GM12878 (cell line): ENCODE measurements at regions not wholly inside any gene's neighbourhood (a gene's known extent, or its start where the extent isn't known, plus 50 kb on each side); places are given as distances from the start of the nearest gene placed in this dataset.

Experiments
- ATAC-seq: fragments of 200-7000 bp; cut with Tn5 transposase; 3 replicates; pipeline ENCODE4 v1.9.1; 2020; ENCODE audit warnings: mild to moderate bottlenecking, moderate library complexity
- BruUV-seq: library from RNA; stranded (reverse); fragments of 400-500 nt; replicated peaks from 2 replicates; lab custom pipeline; 2021; lab: Mats Ljungman, UMichigan
- CTCF ChIA-PET: fragments of 300-600 bp; sonication (Branson Sonifier 250); formaldehyde crosslinking; extraction: SDS; loops from one replicate; lab custom pipeline; 2021; ENCODE audit warnings: inconsistent platforms; lab: Yijun Ruan, JAX
- POLR2A ChIA-PET: fragments of 350-600 bp; formaldehyde crosslinking; extraction: SDS; loops from one replicate; lab custom pipeline; 2021; ENCODE audit warnings: inconsistent platforms; lab: Charles Lee
- RAD21 ChIA-PET: fragments of 300-600 bp; sonication (Branson Sonifier 250); formaldehyde crosslinking; loops from one replicate; lab custom pipeline; 2023; ENCODE audit warnings: antibody characterized with exemption; ENCODE audit not compliant: unreplicated experiment; lab: Charles Lee
- SMC1A ChIA-PET: fragments of 300-600 bp; sonication (Branson Sonifier 250); formaldehyde crosslinking; loops from one replicate; lab custom pipeline; 2023; ENCODE audit not compliant: unreplicated experiment, uncharacterized antibody; lab: Charles Lee
- DNase-seq: peaks from one replicate; pipeline ENCODE4 v3.0.0-alpha.2; 2011; ENCODE audit warnings: low read depth, low spot score
- FAIRE-seq: peaks from 3 replicates; lab custom pipeline; 2011; peaks lifted over from hg19 to GRCh38; lab: Jason Lieb, UNC
- H2AFZ ChIP-seq: 2 replicates; pipeline ENCODE4 v1.6.0; 2011; ENCODE audit warnings: low read depth, low read length, control low read depth; ENCODE audit not compliant: control insufficient read depth
- H3K27ac ChIP-seq: 2 replicates; pipeline ENCODE4 v1.5.1; 2011; ENCODE audit warnings: control low read depth; ENCODE audit not compliant: control insufficient read depth, insufficient read depth
- H3K27me3 ChIP-seq, 2 experiments: replicated peaks in 1 of 2; 2 replicates each; pipeline versions ENCODE4 v1.6.0 to v1.6.1; 2011; ENCODE audit warnings: low read length in 1 of 2; ENCODE audit not compliant: control insufficient read depth in 2 of 2, insufficient read depth in 2 of 2
- H3K36me3 ChIP-seq, 2 experiments: 2 replicates each; pipeline ENCODE4 v1.5.1; 2011; ENCODE audit warnings: low read length in 1 of 2; ENCODE audit not compliant: control insufficient read depth in 2 of 2, insufficient read depth in 2 of 2
- H3K4me1 ChIP-seq: 2 replicates; pipeline ENCODE4 v1.6.1; 2011; ENCODE audit warnings: mild to moderate bottlenecking, low read length, moderate library complexity, mixed read lengths; ENCODE audit not compliant: control insufficient read depth, insufficient read depth
- H3K4me2 ChIP-seq: 2 replicates; pipeline ENCODE4 v1.6.0; 2011; ENCODE audit warnings: control low read depth; ENCODE audit not compliant: control insufficient read depth, insufficient read depth
- H3K4me3 ChIP-seq: fragments of 200-600 bp; sonication (generic); 2 replicates; pipeline ENCODE4 v1.5.1; 2016
- H3K79me2 ChIP-seq: 2 replicates; pipeline ENCODE4 v1.6.0; 2011; ENCODE audit warnings: low read length; ENCODE audit not compliant: control insufficient read depth, insufficient read depth
- H3K9ac ChIP-seq: 2 replicates; pipeline ENCODE4 v1.8.0; 2011; ENCODE audit warnings: low read length, control low read depth, mixed read lengths; ENCODE audit not compliant: control insufficient read depth, insufficient read depth
- H3K9me3 ChIP-seq: replicated peaks from 3 replicates; pipeline ENCODE4 v1.5.1; 2011; ENCODE audit warnings: mild to moderate bottlenecking, low read length; ENCODE audit not compliant: control insufficient read depth, insufficient read depth
- H4K20me1 ChIP-seq: 2 replicates; pipeline ENCODE4 v1.6.0; 2011; ENCODE audit not compliant: control insufficient read depth, insufficient read depth
- CREB1 ChIP-seq: IDR thresholded peaks from 2 replicates; pipeline ENCODE4 v1.6.1; 2012; ENCODE audit warnings: low read depth, mild to moderate bottlenecking, inconsistent platforms
- ESRRA ChIP-seq: IDR thresholded peaks from 2 replicates; pipeline ENCODE4 v1.6.1; 2012; ENCODE audit warnings: mild to moderate bottlenecking, low read length, improper control_type of control experiment
- GATAD2B ChIP-seq: fragments of 450-650 bp; conservative IDR thresholded peaks from 2 replicates; pipeline ENCODE4 v1.6.1; 2017; ENCODE audit warnings: low read depth, mild to moderate bottlenecking, moderate library complexity
- NRF1 ChIP-seq: conservative IDR thresholded peaks from 2 replicates; pipeline ENCODE4 v1.6.1; 2011; ENCODE audit warnings: mild to moderate bottlenecking, low read depth, low read length, improper control_type of control experiment
- RBBP5 ChIP-seq: fragments of 200-600 bp; sonication (generic); conservative IDR thresholded peaks from 2 replicates; pipeline ENCODE4 v1.6.1; 2016
- SIN3A ChIP-seq: IDR thresholded peaks from 2 replicates; pipeline ENCODE4 v1.6.1; 2012; ENCODE audit warnings: low read depth, low read length, improper control_type of control experiment
- TCF7 ChIP-seq: IDR thresholded peaks from 2 replicates; pipeline ENCODE4 v1.6.1; 2014; ENCODE audit warnings: antibody characterized with exemption, borderline replicate concordance
- ZNF384 ChIP-seq: IDR thresholded peaks from 2 replicates; pipeline ENCODE4 v1.6.1; 2012; ENCODE audit warnings: low read depth, mild to moderate bottlenecking, low read length, improper control_type of control experiment, borderline replicate concordance
- WGBS: methylation state at CpG from one replicate; pipeline ENCODE4 v1.1.6; 2016; ENCODE audit warnings: low lambda C conversion rate; ENCODE audit not compliant: insufficient replicate concordance, insufficient coverage; ENCODE audit errors: missing lambda C conversion rate; 5-methylcytosine and 5-hydroxymethylcytosine counted together
- in situ Hi-C: fragments of 300-500 bp; cut with MboI; formaldehyde crosslinking; loops from 9 replicates; pipeline ENCODE4 v1.14.3; 2018; ENCODE audit warnings: mixed read lengths
- intact Hi-C: fragments of 100-400 bp; cut with micrococcal nuclease; formaldehyde crosslinking; loops from one replicate; pipeline ENCODE4 v1.14.2; 2022; ENCODE audit not compliant: unreplicated experiment
- TF ChIP-seq, protein P1 (sequence below): fragments of 450-650 bp; conservative IDR thresholded peaks from 2 replicates; pipeline ENCODE4 v1.6.1; 2017; ENCODE audit warnings: mild to moderate bottlenecking, moderate library complexity
- TF ChIP-seq, protein P2 (sequence below): IDR thresholded peaks from 2 replicates; pipeline ENCODE4 v1.6.1; 2012; ENCODE audit warnings: mild to moderate bottlenecking, low read depth, low read length
- TF ChIP-seq, protein P3 (sequence below): fragments of 150-350 bp; IDR thresholded peaks from 2 replicates; pipeline ENCODE4 v1.6.1; 2016; ENCODE audit warnings: low read depth, low read length

DNA sequence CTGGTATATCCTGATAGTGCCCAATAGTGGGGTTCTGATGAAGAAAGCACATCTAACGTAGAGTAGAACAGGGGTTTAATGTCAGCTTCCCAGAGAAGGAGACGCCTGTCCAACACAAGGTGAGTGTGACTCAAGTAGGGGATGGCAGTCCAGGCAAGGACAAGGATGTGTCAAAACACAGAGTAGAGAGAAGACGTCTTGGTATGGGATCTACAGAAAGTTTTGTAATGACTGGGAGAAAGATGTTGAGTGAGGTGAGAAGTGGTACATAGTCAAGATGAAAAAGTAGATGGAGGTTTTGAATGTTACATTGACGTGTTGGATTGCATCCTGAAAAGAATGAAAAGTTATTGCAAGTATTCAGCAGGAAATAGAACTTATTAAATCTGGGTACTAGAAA lies 124.4 kb downstream of the TMA16 start:
- no peak for FAIRE-seq
- no peak for TF ChIP-seq SIN3A
- TF ChIP-seq TCF7 = no peak
- TF ChIP-seq, protein P1, sequence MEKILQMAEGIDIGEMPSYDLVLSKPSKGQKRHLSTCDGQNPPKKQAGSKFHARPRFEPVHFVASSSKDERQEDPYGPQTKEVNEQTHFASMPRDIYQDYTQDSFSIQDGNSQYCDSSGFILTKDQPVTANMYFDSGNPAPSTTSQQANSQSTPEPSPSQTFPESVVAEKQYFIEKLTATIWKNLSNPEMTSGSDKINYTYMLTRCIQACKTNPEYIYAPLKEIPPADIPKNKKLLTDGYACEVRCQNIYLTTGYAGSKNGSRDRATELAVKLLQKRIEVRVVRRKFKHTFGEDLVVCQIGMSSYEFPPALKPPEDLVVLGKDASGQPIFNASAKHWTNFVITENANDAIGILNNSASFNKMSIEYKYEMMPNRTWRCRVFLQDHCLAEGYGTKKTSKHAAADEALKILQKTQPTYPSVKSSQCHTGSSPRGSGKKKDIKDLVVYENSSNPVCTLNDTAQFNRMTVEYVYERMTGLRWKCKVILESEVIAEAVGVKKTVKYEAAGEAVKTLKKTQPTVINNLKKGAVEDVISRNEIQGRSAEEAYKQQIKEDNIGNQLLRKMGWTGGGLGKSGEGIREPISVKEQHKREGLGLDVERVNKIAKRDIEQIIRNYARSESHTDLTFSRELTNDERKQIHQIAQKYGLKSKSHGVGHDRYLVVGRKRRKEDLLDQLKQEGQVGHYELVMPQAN = no peak
- TF ChIP-seq ZNF384 = no peak
- no peak for TF ChIP-seq CREB1
- TF ChIP-seq, protein P2, sequence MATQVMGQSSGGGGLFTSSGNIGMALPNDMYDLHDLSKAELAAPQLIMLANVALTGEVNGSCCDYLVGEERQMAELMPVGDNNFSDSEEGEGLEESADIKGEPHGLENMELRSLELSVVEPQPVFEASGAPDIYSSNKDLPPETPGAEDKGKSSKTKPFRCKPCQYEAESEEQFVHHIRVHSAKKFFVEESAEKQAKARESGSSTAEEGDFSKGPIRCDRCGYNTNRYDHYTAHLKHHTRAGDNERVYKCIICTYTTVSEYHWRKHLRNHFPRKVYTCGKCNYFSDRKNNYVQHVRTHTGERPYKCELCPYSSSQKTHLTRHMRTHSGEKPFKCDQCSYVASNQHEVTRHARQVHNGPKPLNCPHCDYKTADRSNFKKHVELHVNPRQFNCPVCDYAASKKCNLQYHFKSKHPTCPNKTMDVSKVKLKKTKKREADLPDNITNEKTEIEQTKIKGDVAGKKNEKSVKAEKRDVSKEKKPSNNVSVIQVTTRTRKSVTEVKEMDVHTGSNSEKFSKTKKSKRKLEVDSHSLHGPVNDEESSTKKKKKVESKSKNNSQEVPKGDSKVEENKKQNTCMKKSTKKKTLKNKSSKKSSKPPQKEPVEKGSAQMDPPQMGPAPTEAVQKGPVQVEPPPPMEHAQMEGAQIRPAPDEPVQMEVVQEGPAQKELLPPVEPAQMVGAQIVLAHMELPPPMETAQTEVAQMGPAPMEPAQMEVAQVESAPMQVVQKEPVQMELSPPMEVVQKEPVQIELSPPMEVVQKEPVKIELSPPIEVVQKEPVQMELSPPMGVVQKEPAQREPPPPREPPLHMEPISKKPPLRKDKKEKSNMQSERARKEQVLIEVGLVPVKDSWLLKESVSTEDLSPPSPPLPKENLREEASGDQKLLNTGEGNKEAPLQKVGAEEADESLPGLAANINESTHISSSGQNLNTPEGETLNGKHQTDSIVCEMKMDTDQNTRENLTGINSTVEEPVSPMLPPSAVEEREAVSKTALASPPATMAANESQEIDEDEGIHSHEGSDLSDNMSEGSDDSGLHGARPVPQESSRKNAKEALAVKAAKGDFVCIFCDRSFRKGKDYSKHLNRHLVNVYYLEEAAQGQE = no peak
- TF ChIP-seq RBBP5 = no peak
- TF ChIP-seq GATAD2B = no peak
- TF ChIP-seq ESRRA = no peak
- TF ChIP-seq, protein P3, sequence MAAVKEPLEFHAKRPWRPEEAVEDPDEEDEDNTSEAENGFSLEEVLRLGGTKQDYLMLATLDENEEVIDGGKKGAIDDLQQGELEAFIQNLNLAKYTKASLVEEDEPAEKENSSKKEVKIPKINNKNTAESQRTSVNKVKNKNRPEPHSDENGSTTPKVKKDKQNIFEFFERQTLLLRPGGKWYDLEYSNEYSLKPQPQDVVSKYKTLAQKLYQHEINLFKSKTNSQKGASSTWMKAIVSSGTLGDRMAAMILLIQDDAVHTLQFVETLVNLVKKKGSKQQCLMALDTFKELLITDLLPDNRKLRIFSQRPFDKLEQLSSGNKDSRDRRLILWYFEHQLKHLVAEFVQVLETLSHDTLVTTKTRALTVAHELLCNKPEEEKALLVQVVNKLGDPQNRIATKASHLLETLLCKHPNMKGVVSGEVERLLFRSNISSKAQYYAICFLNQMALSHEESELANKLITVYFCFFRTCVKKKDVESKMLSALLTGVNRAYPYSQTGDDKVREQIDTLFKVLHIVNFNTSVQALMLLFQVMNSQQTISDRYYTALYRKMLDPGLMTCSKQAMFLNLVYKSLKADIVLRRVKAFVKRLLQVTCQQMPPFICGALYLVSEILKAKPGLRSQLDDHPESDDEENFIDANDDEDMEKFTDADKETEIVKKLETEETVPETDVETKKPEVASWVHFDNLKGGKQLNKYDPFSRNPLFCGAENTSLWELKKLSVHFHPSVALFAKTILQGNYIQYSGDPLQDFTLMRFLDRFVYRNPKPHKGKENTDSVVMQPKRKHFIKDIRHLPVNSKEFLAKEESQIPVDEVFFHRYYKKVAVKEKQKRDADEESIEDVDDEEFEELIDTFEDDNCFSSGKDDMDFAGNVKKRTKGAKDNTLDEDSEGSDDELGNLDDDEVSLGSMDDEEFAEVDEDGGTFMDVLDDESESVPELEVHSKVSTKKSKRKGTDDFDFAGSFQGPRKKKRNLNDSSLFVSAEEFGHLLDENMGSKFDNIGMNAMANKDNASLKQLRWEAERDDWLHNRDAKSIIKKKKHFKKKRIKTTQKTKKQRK = no peak
- TF ChIP-seq NRF1 = no peak
- TF ChIP-seq, all 136 proteins: peak for 0
- in situ Hi-C loops (no loop called here), intact Hi-C loops (no loop called here)
- Histone ChIP-seq H4K20me1 (no peaks in the 10 kb centered on the region), H3K9me3 (no peaks in the 10 kb centered on the region; the same call in 2 of the 3 replicates), H3K27ac (no peak overlapping the region), H3K79me2 (no peaks in the 10 kb centered on the region), H2AFZ (no peak overlapping the region), H3K27me3 (no peaks in the 10 kb centered on the region), H3K4me3 (no peak overlapping the region), H3K9ac (no peak overlapping the region), H3K4me2 (no peak overlapping the region), H3K4me1 (no peaks in the 10 kb centered on the region), H3K36me3 (no peaks in the 10 kb centered on the region)
- DNase-seq = no peak
- 27% methylated on average over 4 of the region's 4 CpGs for WGBS
- SMC1A ChIA-PET = no interaction called here
- POLR2A ChIA-PET = no interaction called here
- CTCF ChIA-PET = no interaction called here
- no peak for ATAC-seq
- no TSS peak for BruUV-seq
- RAD21 ChIA-PET = no interaction called here
